ENCODE measurements at regions not wholly inside any gene's neighbourhood (a gene's known extent, or its start where the extent isn't known, plus 50 kb on each side); places are given as distances from the start of the nearest gene placed in this dataset.

- H3K27me3 ChIP-seq (ENCODE audit: control insufficient read depth, insufficient read depth, low read length) = no peaks in the 10 kb centered on the region
- H3K4me3 ChIP-seq (ENCODE audit: low read depth, low read length) = no peak overlapping the region
- TF ChIP-seq CTCF (IDR thresholded peaks at IDR 0.05; ENCODE audit: insufficient read depth, low read length, severe bottlenecking) = no peak
- FAIRE-seq (no peak), DNase-seq (ENCODE audit: low read depth) (no peak)
- H3K36me3 ChIP-seq (ENCODE audit: control insufficient read depth, insufficient read depth, low read length) = no peaks in the 10 kb centered on the region
These were observed 169.1 kb upstream of the SOX1 start for GRCh38 chr13:111897846-111898215.

- H3K27me3 ChIP-seq (ENCODE audit: control insufficient read depth, insufficient read depth, low read length) = no peaks in the 10 kb centered on the region
- no peak for FAIRE-seq
- H3K4me3 ChIP-seq (ENCODE audit: low read depth, low read length) = no peak overlapping the region
- no peak for TF ChIP-seq CTCF (IDR thresholded peaks at IDR 0.05; ENCODE audit: insufficient read depth, low read length, severe bottlenecking)
- DNase-seq (ENCODE audit: low read depth) = no peak
- H3K36me3 ChIP-seq (ENCODE audit: control insufficient read depth, insufficient read depth, low read length) = no peaks in the 10 kb centered on the region
These were observed 167.8 kb upstream of the SOX1 start for GRCh38 chr13:111898956-111899713.

GRCh38 chr13:111899714-111900389 is 167.1 kb upstream of the SOX1 start:
- TF ChIP-seq CTCF (IDR thresholded peaks at IDR 0.05; ENCODE audit: insufficient read depth, low read length, severe bottlenecking) = no peak
- DNase-seq (ENCODE audit: low read depth) (no peak), FAIRE-seq (no peak)
- no peaks in the 10 kb centered on the region for H3K27me3 ChIP-seq (ENCODE audit: control insufficient read depth, insufficient read depth, low read length)
- H3K36me3 ChIP-seq (ENCODE audit: control insufficient read depth, insufficient read depth, low read length) = no peaks in the 10 kb centered on the region
- no peak overlapping the region for H3K4me3 ChIP-seq (ENCODE audit: low read depth, low read length)

GRCh38 chr13:111900390-111901131 is 166.4 kb upstream of the SOX1 start:
- H3K36me3 ChIP-seq (ENCODE audit: control insufficient read depth, insufficient read depth, low read length) = no peaks in the 10 kb centered on the region
- no peak for FAIRE-seq
- no peak for TF ChIP-seq CTCF (IDR thresholded peaks at IDR 0.05; ENCODE audit: insufficient read depth, low read length, severe bottlenecking)
- H3K4me3 ChIP-seq (ENCODE audit: low read depth, low read length) = no peak overlapping the region
- no peak for DNase-seq (ENCODE audit: low read depth)
- no peaks in the 10 kb centered on the region for H3K27me3 ChIP-seq (ENCODE audit: control insufficient read depth, insufficient read depth, low read length)

- Histone ChIP-seq H3K27me3 (ENCODE audit: control insufficient read depth, insufficient read depth, low read length) (no peaks in the 10 kb centered on the region), H3K36me3 (ENCODE audit: control insufficient read depth, insufficient read depth, low read length) (no peaks in the 10 kb centered on the region), H3K4me3 (ENCODE audit: low read depth, low read length) (no peak overlapping the region)
- TF ChIP-seq CTCF (IDR thresholded peaks at IDR 0.05; ENCODE audit: insufficient read depth, low read length, severe bottlenecking) = no peak
- DNase-seq (ENCODE audit: low read depth) (no peak), FAIRE-seq (no peak)
These were observed 165.6 kb upstream of the SOX1 start for GRCh38 chr13:111901267-111901915.
